AG04450 (cell line): ENCODE measurements at regions not wholly inside any gene's neighbourhood (a gene's known extent, or its start where the extent isn't known, plus 50 kb on each side); places are given as distances from the start of the nearest gene placed in this dataset.

Source experiments
- CTCF ChIA-PET: fragments of 300-600, 350-600 bp; formaldehyde crosslinking; extraction: SDS; loops from one replicate; lab custom pipeline; 2022; ENCODE audit warnings: antibody characterized with exemption, inconsistent platforms; lab: Charles Lee
- POLR2A ChIA-PET: fragments of 350-600 bp; formaldehyde crosslinking; extraction: SDS; loops from one replicate; lab custom pipeline; 2021; ENCODE audit warnings: antibody characterized with exemption, inconsistent platforms; lab: Yijun Ruan, JAX
- DNase-seq: peaks from one replicate; pipeline ENCODE4 v3.0.0-alpha.2; 2011; ENCODE audit warnings: low read depth, low spot score
- H3K27ac ChIP-seq: one replicate; pipeline ENCODE4 v1.5.1; 2012; ENCODE audit warnings: low read depth, low read length, control low read depth
- H3K27me3 ChIP-seq: one replicate; pipeline ENCODE4 v1.6.0; 2012; ENCODE audit warnings: low read length; ENCODE audit not compliant: control insufficient read depth, insufficient read depth
- H3K4me3 ChIP-seq: 2 replicates; pipeline ENCODE4 v1.5.1; 2011; ENCODE audit warnings: mild to moderate bottlenecking, low read depth, low read length, control low read depth
- H3K9me3 ChIP-seq: 2 replicates; pipeline ENCODE4 v1.5.1; 2012; ENCODE audit warnings: low read length; ENCODE audit not compliant: control insufficient read depth, insufficient read depth
- TF ChIP-seq, protein P1 (sequence below): IDR thresholded peaks from 2 replicates; pipeline ENCODE4 v1.5.1; 2011; ENCODE audit warnings: low read depth, low read length, control low read depth, inconsistent platforms

DNA sequence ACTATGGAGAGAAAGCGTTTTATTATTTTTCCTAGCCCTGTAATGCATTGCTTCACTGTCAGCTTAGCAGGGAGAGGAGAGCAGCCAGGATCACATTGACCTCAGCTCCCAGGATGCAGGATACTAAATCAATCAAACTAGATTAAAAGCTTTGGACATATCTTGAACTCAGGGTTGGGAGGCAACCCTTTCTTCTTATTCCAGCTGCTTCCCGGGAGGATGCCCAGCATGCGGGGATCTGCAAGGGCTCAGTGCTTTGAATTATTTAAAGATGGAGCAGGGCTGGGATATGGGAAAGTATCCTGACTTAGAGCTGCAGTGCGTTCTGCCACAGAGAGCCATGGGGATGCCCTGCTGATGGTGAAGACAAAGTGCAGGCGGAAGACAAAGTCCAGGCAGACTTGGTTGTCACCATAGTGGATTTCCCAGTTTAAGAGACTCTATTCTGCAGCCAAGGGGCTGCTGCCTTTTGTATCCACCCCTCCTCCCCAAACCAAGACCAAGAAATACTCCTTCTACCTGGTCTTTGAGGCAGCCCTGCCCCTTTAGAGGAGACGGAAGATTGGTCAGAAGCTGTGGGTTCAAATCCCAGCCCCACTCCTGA is 1035.0 kb downstream of the TBC1D22A start:
- TF ChIP-seq, protein P1, sequence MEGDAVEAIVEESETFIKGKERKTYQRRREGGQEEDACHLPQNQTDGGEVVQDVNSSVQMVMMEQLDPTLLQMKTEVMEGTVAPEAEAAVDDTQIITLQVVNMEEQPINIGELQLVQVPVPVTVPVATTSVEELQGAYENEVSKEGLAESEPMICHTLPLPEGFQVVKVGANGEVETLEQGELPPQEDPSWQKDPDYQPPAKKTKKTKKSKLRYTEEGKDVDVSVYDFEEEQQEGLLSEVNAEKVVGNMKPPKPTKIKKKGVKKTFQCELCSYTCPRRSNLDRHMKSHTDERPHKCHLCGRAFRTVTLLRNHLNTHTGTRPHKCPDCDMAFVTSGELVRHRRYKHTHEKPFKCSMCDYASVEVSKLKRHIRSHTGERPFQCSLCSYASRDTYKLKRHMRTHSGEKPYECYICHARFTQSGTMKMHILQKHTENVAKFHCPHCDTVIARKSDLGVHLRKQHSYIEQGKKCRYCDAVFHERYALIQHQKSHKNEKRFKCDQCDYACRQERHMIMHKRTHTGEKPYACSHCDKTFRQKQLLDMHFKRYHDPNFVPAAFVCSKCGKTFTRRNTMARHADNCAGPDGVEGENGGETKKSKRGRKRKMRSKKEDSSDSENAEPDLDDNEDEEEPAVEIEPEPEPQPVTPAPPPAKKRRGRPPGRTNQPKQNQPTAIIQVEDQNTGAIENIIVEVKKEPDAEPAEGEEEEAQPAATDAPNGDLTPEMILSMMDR = no peak
- DNase-seq = no peak
- Histone ChIP-seq H3K27ac (no peak overlapping the region), H3K4me3 (no peak overlapping the region), H3K27me3 (no peaks in the 10 kb centered on the region), H3K9me3 (peaks cover 64% of the 10 kb centered on the region)
- CTCF ChIA-PET = no interaction called here
- POLR2A ChIA-PET = no interaction called here

DNA sequence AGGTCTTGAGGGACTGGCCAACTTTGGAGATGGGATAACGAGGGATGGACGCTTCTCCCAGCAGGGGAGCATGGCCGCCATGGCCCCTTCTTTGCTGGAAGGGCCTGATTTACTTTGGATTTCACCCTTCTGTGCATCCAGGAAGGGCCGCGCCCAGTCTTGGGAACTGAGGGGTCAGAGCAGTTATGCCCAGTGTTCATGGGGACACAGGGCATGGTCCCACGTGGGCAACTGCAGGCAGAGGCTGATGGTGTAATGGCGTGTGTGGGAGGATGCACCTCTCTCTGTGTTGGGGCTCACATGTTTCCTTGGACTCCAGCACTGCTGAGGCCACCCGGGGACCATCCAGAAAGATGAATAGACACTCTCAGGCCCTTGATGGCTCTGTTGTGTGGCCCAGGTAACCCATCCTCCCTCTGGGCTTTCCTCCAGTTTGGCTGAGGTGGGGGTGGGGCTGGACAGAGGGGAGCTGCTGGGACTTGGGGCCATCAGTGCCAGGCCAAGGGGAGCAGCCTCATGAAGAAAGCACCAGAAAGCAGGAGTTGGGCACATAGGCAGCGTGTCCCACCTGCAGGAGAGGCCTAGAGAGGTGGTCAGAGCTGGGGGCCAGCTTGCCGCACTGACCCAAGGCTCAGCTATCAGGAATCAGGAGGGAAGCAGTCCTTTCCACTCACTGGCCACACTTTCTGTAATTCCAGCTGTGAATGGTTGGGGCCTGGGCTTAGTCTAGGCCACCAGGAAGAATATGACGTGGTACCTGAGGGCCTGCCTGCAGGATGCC is 1033.9 kb downstream of the TBC1D22A start:
- no peak for DNase-seq
- CTCF ChIA-PET = no interaction called here
- POLR2A ChIA-PET = no interaction called here
- TF ChIP-seq, protein P1 = no peak
- no peaks in the 10 kb centered on the region for H3K27me3 ChIP-seq
- peaks cover 52% of the 10 kb centered on the region for H3K9me3 ChIP-seq
- no peak overlapping the region for H3K27ac ChIP-seq
- no peak overlapping the region for H3K4me3 ChIP-seq

DNA sequence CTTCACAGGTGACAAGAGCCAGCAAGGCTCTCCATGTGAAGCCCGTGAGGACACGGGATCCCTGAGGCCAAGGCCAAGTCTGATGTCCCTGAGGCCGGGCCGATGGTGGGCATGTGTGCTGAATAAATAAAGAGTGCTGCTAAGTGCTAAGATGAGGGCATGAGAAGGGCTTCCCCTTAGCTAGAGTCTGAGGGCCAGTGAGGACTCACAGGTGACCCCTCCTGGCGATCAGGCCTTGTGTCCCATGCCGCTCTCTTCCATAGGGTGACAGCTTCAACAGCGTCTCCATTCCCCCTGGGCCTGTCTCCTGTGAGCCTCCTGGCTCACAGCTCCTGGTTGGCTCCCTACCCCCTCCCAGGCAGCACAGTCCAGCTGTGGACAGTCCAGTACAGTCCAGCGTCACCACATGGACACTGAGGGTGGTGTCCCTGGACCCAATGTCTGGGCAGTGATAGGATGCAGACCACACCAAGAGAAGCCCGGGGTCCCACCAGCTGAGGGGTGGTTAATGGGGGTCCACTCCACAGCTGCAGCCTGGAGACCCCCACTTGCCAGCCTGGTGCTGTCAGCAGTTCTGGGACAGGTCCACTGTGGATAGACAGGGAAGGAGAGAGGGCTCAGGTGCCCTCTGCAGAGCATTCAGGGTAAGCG is 1033.2 kb downstream of the TBC1D22A start:
- peaks cover 51% of the 10 kb centered on the region for H3K9me3 ChIP-seq
- POLR2A ChIA-PET = no interaction called here
- no peak for DNase-seq
- H3K4me3 ChIP-seq = no peak overlapping the region
- CTCF ChIA-PET = no interaction called here
- TF ChIP-seq, protein P1 = no peak
- no peak overlapping the region for H3K27ac ChIP-seq
- H3K27me3 ChIP-seq = no peaks in the 10 kb centered on the region

DNA sequence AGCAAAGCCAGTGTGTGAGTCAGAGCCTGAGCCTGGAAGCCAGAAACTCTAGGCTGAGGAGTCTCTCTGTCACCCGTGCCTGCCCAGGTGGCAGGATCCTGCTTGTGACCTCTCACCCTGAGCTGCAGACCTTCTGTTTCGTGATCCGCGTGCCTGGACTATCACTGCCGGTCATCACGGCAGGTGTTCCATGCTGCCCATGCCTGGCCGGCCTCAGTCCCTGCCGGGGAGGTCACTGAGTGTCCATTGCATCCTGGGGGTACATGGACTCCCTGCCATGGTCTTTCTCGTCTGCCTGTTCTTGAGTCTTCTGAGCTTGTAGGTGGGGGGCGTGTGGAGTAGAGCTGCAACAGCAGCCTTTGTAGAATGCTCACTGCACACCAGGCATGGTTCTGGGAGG is 1032.4 kb downstream of the TBC1D22A start:
- POLR2A ChIA-PET = no interaction called here

More for the DNA sequence above, 1032.4 kb downstream of the TBC1D22A start:
- Histone ChIP-seq H3K27me3 (no peaks in the 10 kb centered on the region), H3K4me3 (no peak overlapping the region), H3K9me3 (peaks cover 51% of the 10 kb centered on the region), H3K27ac (no peak overlapping the region)
- DNase-seq = no peak
- TF ChIP-seq, protein P1 = no peak
- CTCF ChIA-PET = no interaction called here
